Activated T-cell treated with anti-CD3 and anti-CD28 coated beads, Interleukin-2, amount 50 U/mL, for 72 hours (primary cell): ENCODE measurements at regions not wholly inside any gene's neighbourhood (a gene's known extent, or its start where the extent isn't known, plus 50 kb on each side); places are given as distances from the start of the nearest gene placed in this dataset.
A peak's percentile ranks its signal among the peaks of the same experiment; 100 is the strongest.
"Not testable (repeated sequence)": the region's sequence is repeated elsewhere in the genome, so short reads cannot be mapped to it uniquely, and the experiment has no call there.

Experiments used
- ATAC-seq, 2 donors: fragments of 150-1000 bp; cut with Tn5 transposase; replicated peaks in 1 of 2; 2 replicates each; pipeline ENCODE4 v1.10.0; 2021; ENCODE audit warnings: moderate library complexity in 2 of 2, mild to moderate bottlenecking in 1 of 2
- DNase-seq, 2 donors: peaks; one replicate each; pipeline ENCODE4 v3.0.0; 2021 to 2022; ENCODE audit warnings: mixed read lengths in 1 of 2
- H3K27ac Mint-ChIP-seq: one replicate; pipeline ENCODE4 v1.8.0; 2022; ENCODE audit warnings: mild to moderate bottlenecking, moderate library complexity, mixed read lengths
- H3K27me3 Mint-ChIP-seq: one replicate; pipeline ENCODE4 v1.8.0; 2022; ENCODE audit warnings: low read depth, mixed read lengths
- H3K36me3 Mint-ChIP-seq, 2 donors: one replicate each; pipeline ENCODE4 v1.8.0; 2022; ENCODE audit warnings: mixed read lengths in 2 of 2, mild to moderate bottlenecking in 1 of 2; ENCODE audit not compliant: insufficient read depth in 2 of 2
- H3K4me1 Mint-ChIP-seq: one replicate; pipeline ENCODE4 v1.8.0; 2022; ENCODE audit warnings: low read depth, mixed read lengths
- H3K4me3 Mint-ChIP-seq, 2 donors: one replicate each; pipeline ENCODE4 v1.8.0; 2022; ENCODE audit warnings: mild to moderate bottlenecking in 2 of 2, mixed read lengths in 2 of 2, moderate library complexity in 2 of 2
- H3K9me3 Mint-ChIP-seq, 2 donors: one replicate each; pipeline ENCODE4 v1.8.0; 2022; ENCODE audit warnings: mixed read lengths in 2 of 2

GRCh38 chr20:30668418-30668817 lies 589.0 kb upstream of the DEFB115 start:
- not testable (repeated sequence) for H3K9me3 Mint-ChIP-seq, H3K36me3 Mint-ChIP-seq, DNase-seq, H3K4me1 Mint-ChIP-seq, H3K4me3 Mint-ChIP-seq, H3K27me3 Mint-ChIP-seq, H3K27ac Mint-ChIP-seq, ATAC-seq

DNA sequence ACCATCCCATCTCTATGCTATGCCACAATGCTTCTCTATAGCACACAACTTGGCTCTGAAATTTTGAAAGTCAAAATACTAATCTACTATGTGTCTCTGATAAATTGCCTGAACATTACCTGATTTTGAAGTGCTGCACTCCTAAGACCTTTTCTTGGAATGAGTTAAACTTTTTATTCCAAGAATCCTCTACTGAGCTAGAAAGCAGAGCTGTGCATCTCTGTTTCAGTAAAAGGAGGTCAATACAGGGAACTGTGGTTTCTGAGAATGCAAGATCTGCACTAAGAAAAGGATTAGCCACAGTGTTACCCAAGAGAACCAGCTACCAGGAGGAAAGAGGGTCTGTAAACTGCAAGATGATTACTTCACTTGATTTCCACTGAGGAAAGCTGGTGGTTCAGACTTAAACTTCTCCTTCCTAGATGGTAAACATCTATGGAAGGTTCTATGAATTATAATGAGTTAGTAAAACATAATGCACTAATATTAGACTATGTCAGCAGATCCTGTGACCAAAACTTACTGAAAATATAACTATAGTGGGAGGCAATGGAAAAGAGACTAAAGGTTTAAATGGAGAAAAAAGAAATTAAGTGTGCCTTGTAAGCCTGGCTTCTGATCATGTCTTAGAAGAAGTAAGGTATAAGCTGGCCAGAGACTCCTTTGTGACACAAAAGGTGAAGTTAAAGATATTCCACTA lies 588.0 kb upstream of the DEFB115 start:
- not testable (repeated sequence) for H3K4me1 Mint-ChIP-seq, H3K27ac Mint-ChIP-seq, H3K27me3 Mint-ChIP-seq, H3K4me3 Mint-ChIP-seq, H3K36me3 Mint-ChIP-seq, H3K9me3 Mint-ChIP-seq, ATAC-seq, DNase-seq

DNA sequence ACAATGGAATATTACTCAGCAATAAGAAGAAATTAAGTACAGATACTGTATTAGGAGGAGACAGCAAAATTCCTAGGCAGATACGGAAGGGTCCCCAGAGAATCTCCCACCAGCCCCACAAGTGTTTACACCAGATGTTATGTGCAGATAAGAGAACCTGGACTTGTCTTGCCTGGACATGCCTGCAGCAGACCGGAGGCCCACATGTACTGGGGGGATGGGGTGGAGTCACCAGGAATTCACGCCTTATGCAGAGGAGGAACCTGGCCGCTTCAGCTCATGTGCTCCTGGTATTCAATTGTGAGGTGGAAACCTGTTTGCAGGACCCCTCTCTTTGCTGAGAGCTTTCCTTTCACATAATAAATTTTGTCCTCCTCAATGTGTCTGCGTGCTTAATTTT lies 586.3 kb upstream of the DEFB115 start:
- H3K9me3 Mint-ChIP-seq, ATAC-seq, H3K4me3 Mint-ChIP-seq, H3K27me3 Mint-ChIP-seq, H3K4me1 Mint-ChIP-seq, H3K36me3 Mint-ChIP-seq, H3K27ac Mint-ChIP-seq, DNase-seq: not testable (repeated sequence)

- not testable (repeated sequence) for DNase-seq, H3K9me3 Mint-ChIP-seq, H3K36me3 Mint-ChIP-seq, H3K27ac Mint-ChIP-seq, ATAC-seq, H3K4me3 Mint-ChIP-seq, H3K4me1 Mint-ChIP-seq, H3K27me3 Mint-ChIP-seq
Observed at GRCh38 chr20:30675988-30676564, 581.4 kb upstream of the DEFB115 start.

GRCh38 chr20:30682236-30682635 lies 575.2 kb upstream of the DEFB115 start:
- H3K27me3 Mint-ChIP-seq, H3K4me1 Mint-ChIP-seq, H3K36me3 Mint-ChIP-seq, DNase-seq, H3K9me3 Mint-ChIP-seq, ATAC-seq, H3K27ac Mint-ChIP-seq, H3K4me3 Mint-ChIP-seq: not testable (repeated sequence)

DNA sequence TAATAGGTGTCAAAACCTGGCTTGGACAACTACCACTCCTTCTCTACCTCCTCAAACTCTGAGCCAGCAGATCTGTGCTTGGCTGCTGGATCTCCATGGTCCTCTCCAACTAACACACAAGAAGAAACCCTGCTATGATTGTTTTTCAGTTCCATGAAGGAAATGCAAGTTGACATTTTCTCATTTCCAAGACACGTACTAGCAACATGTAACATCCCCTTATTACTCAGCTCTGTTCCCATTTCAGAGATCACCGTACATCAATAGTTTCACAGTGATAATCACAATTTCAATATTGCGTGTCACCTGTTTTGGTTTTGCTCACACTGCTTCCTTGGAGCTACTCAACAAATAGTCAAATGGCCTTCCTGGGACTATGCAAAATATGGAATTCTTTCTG lies 544.6 kb upstream of the DEFB115 start:
- ATAC-seq, H3K36me3 Mint-ChIP-seq, H3K27ac Mint-ChIP-seq, H3K27me3 Mint-ChIP-seq, DNase-seq, H3K9me3 Mint-ChIP-seq, H3K4me3 Mint-ChIP-seq, H3K4me1 Mint-ChIP-seq: not testable (repeated sequence)

- ATAC-seq, H3K4me3 Mint-ChIP-seq, H3K27ac Mint-ChIP-seq, DNase-seq, H3K36me3 Mint-ChIP-seq, H3K27me3 Mint-ChIP-seq, H3K9me3 Mint-ChIP-seq, H3K4me1 Mint-ChIP-seq: not testable (repeated sequence)
Observed at GRCh38 chr20:30719415-30720199, 537.9 kb upstream of the DEFB115 start.

DNA sequence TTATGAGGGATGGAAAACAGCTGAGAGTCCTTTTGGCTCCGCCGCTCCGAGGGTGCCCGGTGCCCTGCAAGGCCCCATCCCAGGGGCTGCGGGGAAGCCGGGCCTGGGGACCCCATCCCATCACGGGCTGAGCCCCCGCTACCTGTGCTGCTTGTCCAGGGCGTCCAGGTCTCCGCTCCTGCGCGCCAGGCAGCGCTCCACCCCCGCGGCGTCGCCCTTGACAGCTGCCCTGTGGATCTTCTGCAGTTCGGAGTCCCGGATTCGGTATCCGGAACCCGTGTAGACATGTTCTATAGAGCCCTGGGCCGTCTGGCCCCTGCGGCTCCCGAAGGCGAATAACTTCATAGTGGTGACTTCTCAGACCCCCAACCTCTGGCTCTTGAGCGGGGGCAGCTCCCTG lies 534.0 kb upstream of the DEFB115 start:
- not testable (repeated sequence) for ATAC-seq, H3K27me3 Mint-ChIP-seq, H3K36me3 Mint-ChIP-seq, H3K27ac Mint-ChIP-seq, H3K9me3 Mint-ChIP-seq, H3K4me1 Mint-ChIP-seq, DNase-seq
- H3K4me3 Mint-ChIP-seq = peak overlapping the region; percentile 71 to 82

DNA sequence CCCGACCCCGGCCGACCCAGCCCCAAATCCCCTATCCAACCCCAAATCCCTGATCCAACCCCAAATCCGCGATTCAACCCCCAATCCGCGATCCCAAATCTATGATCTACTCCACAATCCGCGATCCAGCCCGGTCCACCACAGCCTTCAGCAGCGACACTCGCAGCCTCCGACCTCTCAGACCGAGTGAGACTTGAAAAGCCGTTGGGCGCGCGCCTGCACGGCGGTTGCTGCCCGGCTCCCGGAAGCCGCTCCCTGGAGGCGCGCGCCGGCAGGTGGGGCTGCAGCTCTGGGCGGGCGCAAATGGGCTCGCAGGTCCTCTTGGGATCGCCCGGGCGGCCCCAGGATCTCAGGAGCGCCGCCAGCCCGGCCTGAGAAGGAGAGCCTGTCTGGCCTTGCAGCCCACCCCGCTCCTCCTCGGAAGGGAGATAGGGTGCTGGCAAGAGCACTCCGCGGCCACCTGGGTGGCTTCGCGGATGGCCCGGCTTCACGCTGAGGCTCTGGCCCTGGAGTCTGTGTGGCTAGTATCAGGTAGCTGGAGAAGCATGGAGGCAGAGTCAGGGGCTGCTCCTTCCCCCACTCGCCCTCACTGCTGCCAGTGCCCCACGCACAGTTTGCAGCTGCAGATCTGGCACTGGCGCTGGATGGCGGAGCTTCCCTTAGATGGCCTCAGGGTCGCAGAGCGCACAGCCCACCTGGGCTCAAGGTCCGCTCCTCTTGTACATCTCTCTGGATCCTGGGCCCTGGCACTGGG lies 533.4 kb upstream of the DEFB115 start:
- H3K36me3 Mint-ChIP-seq, ATAC-seq: not testable (repeated sequence)

GRCh38 chr20:30724688-30725074 lies 532.8 kb upstream of the DEFB115 start:
- not testable (repeated sequence) for H3K4me3 Mint-ChIP-seq, H3K4me1 Mint-ChIP-seq, H3K27me3 Mint-ChIP-seq

More for the DNA sequence above, 533.4 kb upstream of the DEFB115 start:
- not testable (repeated sequence) for H3K27ac Mint-ChIP-seq, H3K4me1 Mint-ChIP-seq, H3K27me3 Mint-ChIP-seq, H3K9me3 Mint-ChIP-seq
- peak overlapping the region; percentile 71 to 82 for H3K4me3 Mint-ChIP-seq
- DNase-seq = peak in 1 of 2 donors; percentile 23

GRCh38 chr20:30725188-30725587 lies 532.3 kb upstream of the DEFB115 start:
- not testable (repeated sequence) for ATAC-seq, H3K36me3 Mint-ChIP-seq, H3K27ac Mint-ChIP-seq, H3K27me3 Mint-ChIP-seq, H3K4me1 Mint-ChIP-seq, H3K9me3 Mint-ChIP-seq, H3K4me3 Mint-ChIP-seq, DNase-seq

More at GRCh38 chr20:30724688-30725074, 532.8 kb upstream of the DEFB115 start:
- not testable (repeated sequence) for H3K27ac Mint-ChIP-seq, H3K9me3 Mint-ChIP-seq, H3K36me3 Mint-ChIP-seq, ATAC-seq, DNase-seq

GRCh38 chr20:30728271-30728885 lies 529.1 kb upstream of the DEFB115 start:
- H3K4me3 Mint-ChIP-seq, H3K27ac Mint-ChIP-seq, H3K27me3 Mint-ChIP-seq, H3K36me3 Mint-ChIP-seq, DNase-seq, H3K9me3 Mint-ChIP-seq, H3K4me1 Mint-ChIP-seq, ATAC-seq: not testable (repeated sequence)
